ENCODE measurements at regions not wholly inside any gene's neighbourhood (a gene's known extent, or its start where the extent isn't known, plus 50 kb on each side); places are given as distances from the start of the nearest gene placed in this dataset.
A peak's percentile ranks its signal among the peaks of the same experiment; 100 is the strongest.

GRCh38 chr4:26034849-26035248 is 120.8 kb downstream of the SMIM20 start:
- Histone ChIP-seq H3K4me3 (no peak overlapping the region), H3K4me1 (peaks cover 0 to 4% (median 1%) of the 10 kb centered on the region in 4 donors), H3K27ac (no peak overlapping the region), H3K36me3 (no peaks in the 10 kb centered on the region), H3K27me3 (no peaks in the 10 kb centered on the region), H3K9me3 (no peaks in the 10 kb centered on the region)
- 61 to 68% methylated on average over 2 of the region's 2 CpGs for WGBS, 2 donors
- TF ChIP-seq EP300 (IDR thresholded peaks at IDR 0.05) = no peak
- no peak for TF ChIP-seq POLR2A (IDR thresholded peaks at IDR 0.05)
- TF ChIP-seq POLR2AphosphoS5 (IDR thresholded peaks at IDR 0.05) = no peak
- ATAC-seq (ENCODE audit: low FRiP score in 2 of 2) = peak in 1 of 2 donors; percentile 41
- no peak for DNase-seq

- Histone ChIP-seq H3K27ac (no peak overlapping the region), H3K4me3 (no peak overlapping the region), H3K9me3 (no peaks in the 10 kb centered on the region), H3K36me3 (no peaks in the 10 kb centered on the region), H3K4me1 (peaks cover 0 to 6% (median 1%) of the 10 kb centered on the region in 4 donors), H3K27me3 (no peaks in the 10 kb centered on the region)
- ATAC-seq (ENCODE audit: low FRiP score in 2 of 2) (no peak), DNase-seq (no peak)
- no peak for TF ChIP-seq EP300 (IDR thresholded peaks at IDR 0.05)
- no peak for TF ChIP-seq POLR2AphosphoS5 (IDR thresholded peaks at IDR 0.05)
- no peak for TF ChIP-seq POLR2A (IDR thresholded peaks at IDR 0.05)
- no peak for TF ChIP-seq CTCF (IDR thresholded peaks at IDR 0.05)
- WGBS, 2 donors = 91 to 92% methylated on average over 5 of the region's 5 CpGs
Measured at GRCh38 chr4:26035921-26036320, 121.9 kb downstream of the SMIM20 start.

GRCh38 chr4:26039639-26040359 is 125.8 kb downstream of the SMIM20 start:
- peaks cover 0 to 6% (median 1%) of the 10 kb centered on the region in 4 donors for H3K4me1 ChIP-seq
- DNase-seq = no peak
- H3K27ac ChIP-seq = peak overlapping the region in 1 of 4 donors; percentile 5
- 67 to 75% methylated on average over 9 of the region's 9 CpGs for WGBS, 2 donors
- no peaks in the 10 kb centered on the region for H3K36me3 ChIP-seq
- H3K9me3 ChIP-seq = no peaks in the 10 kb centered on the region
- no peak for ATAC-seq (ENCODE audit: low FRiP score in 2 of 2)
- H3K27me3 ChIP-seq = no peaks in the 10 kb centered on the region
- no peak overlapping the region for H3K4me3 ChIP-seq
- TF ChIP-seq CTCF (IDR thresholded peaks at IDR 0.05) (no peak), EP300 (IDR thresholded peaks at IDR 0.05) (no peak), POLR2A (IDR thresholded peaks at IDR 0.05) (no peak), POLR2AphosphoS5 (IDR thresholded peaks at IDR 0.05) (no peak)

- 82 to 93% methylated on average over 2 of the region's 2 CpGs for WGBS, 2 donors
- ATAC-seq (ENCODE audit: low FRiP score in 2 of 2) = no peak
- no peak overlapping the region for H3K4me3 ChIP-seq
- no peak overlapping the region for H3K27ac ChIP-seq
- no peaks in the 10 kb centered on the region for H3K27me3 ChIP-seq
- DNase-seq = no peak
- peaks cover 0 to 6% (median 0%) of the 10 kb centered on the region in 4 donors for H3K4me1 ChIP-seq
- H3K9me3 ChIP-seq = no peaks in the 10 kb centered on the region
- H3K36me3 ChIP-seq = no peaks in the 10 kb centered on the region
- TF ChIP-seq POLR2AphosphoS5 (IDR thresholded peaks at IDR 0.05) (no peak), CTCF (IDR thresholded peaks at IDR 0.05) (no peak), POLR2A (IDR thresholded peaks at IDR 0.05) (no peak), EP300 (IDR thresholded peaks at IDR 0.05) (no peak)
Measured at GRCh38 chr4:26044524-26044923, 130.5 kb downstream of the SMIM20 start.

GRCh38 chr4:26044983-26045382 is 131.0 kb downstream of the SMIM20 start:
- Histone ChIP-seq H3K36me3 (no peaks in the 10 kb centered on the region), H3K4me3 (no peak overlapping the region), H3K4me1 (peaks cover 0 to 4% (median under 1%) of the 10 kb centered on the region in 4 donors), H3K27ac (no peak overlapping the region), H3K9me3 (no peaks in the 10 kb centered on the region), H3K27me3 (no peaks in the 10 kb centered on the region)
- ATAC-seq (ENCODE audit: low FRiP score in 2 of 2) (no peak), DNase-seq (no peak)
- 94 to 97% methylated on average over 4 of the region's 4 CpGs for WGBS, 2 donors
- no peak for TF ChIP-seq EP300 (IDR thresholded peaks at IDR 0.05)
- no peak for TF ChIP-seq POLR2AphosphoS5 (IDR thresholded peaks at IDR 0.05)

- ATAC-seq (ENCODE audit: low FRiP score in 2 of 2) (no peak), DNase-seq (no peak)
- no peaks in the 10 kb centered on the region for H3K27me3 ChIP-seq
- H3K4me1 ChIP-seq = peaks cover 0 to 4% (median 2%) of the 10 kb centered on the region in 4 donors
- no peaks in the 10 kb centered on the region for H3K9me3 ChIP-seq
- TF ChIP-seq POLR2AphosphoS5 (IDR thresholded peaks at IDR 0.05) (no peak), CTCF (IDR thresholded peaks at IDR 0.05) (no peak), EP300 (IDR thresholded peaks at IDR 0.05) (no peak), POLR2A (IDR thresholded peaks at IDR 0.05) (no peak)
- H3K4me3 ChIP-seq = no peak overlapping the region
- 84 to 87% methylated on average over 5 of the region's 5 CpGs for WGBS, 2 donors
- H3K36me3 ChIP-seq = no peaks in the 10 kb centered on the region
- H3K27ac ChIP-seq = peak overlapping the region; percentile 50 to 72 (median 67)
Measured at GRCh38 chr4:26047795-26048194, 133.8 kb downstream of the SMIM20 start.
